K562 (cell line): ENCODE measurements at regions not wholly inside any gene's neighbourhood (a gene's known extent, or its start where the extent isn't known, plus 50 kb on each side); places are given as distances from the start of the nearest gene placed in this dataset.

Experiments
- ATAC-seq: fragments of 200-7000 bp; cut with Tn5 transposase; 3 replicates; pipeline ENCODE4 v1.9.1; 2020; ENCODE audit warnings: moderate library complexity
- BruUV-seq: library from RNA; stranded (reverse); fragments of 400-500 nt; replicated peaks from 2 replicates; lab custom pipeline; 2021; lab: Mats Ljungman, UMichigan
- CTCF ChIA-PET: fragments of 300-600 bp; formaldehyde crosslinking; extraction: SDS; loops from one replicate; lab custom pipeline; 2021; ENCODE audit warnings: low intra/inter-chr PET ratio; lab: Yijun Ruan, JAX
- POLR2A ChIA-PET: fragments of 300-600, 350-650 bp; sonication (Branson Sonifier 250); formaldehyde crosslinking; extraction: SDS; loops from one replicate; lab custom pipeline; 2021; ENCODE audit warnings: antibody characterized with exemption, inconsistent platforms; lab: Yijun Ruan, JAX
- DNase-seq, 4 experiments: peaks; one replicate each; pipeline versions ENCODE4 v3.0.0 to v3.0.0-alpha.2; 2011 to 2018; ENCODE audit warnings: low spot score in 3 of 4, mixed read lengths in 3 of 4; ENCODE audit errors: extremely low read depth in 1 of 4
- FAIRE-seq: peaks from 2 replicates; lab custom pipeline; 2011; peaks lifted over from hg19 to GRCh38; lab: Jason Lieb, UNC
- H2AFZ ChIP-seq: 2 replicates; pipeline ENCODE4 v1.6.0; 2011; ENCODE audit warnings: low read depth, low read length, control low read depth, inconsistent platforms
- H3K27ac ChIP-seq: fragments of 200-600 bp; 3 replicates; pipeline ENCODE4 v1.8.0; 2011; ENCODE audit warnings: low read depth, mild to moderate bottlenecking, control low read depth, inconsistent platforms, low read length, moderate library complexity, mixed read lengths; ENCODE audit errors: extremely low read depth
- H3K27me3 ChIP-seq, 2 experiments: fragments of 300-600 bp in 1 of 2; 2 replicates in 1 of 2; 3 replicates in 1 of 2; pipeline versions ENCODE4 v1.6.0 to v1.8.0; 2011; ENCODE audit warnings: inconsistent platforms in 2 of 2, low read length in 2 of 2, mild to moderate bottlenecking in 1 of 2, mixed read lengths in 1 of 2, moderate library complexity in 1 of 2; ENCODE audit not compliant: control insufficient read depth in 2 of 2, insufficient read depth in 2 of 2
- H3K36me3 ChIP-seq: fragments of 300-600 bp; 3 replicates; pipeline ENCODE4 v1.8.0; 2011; ENCODE audit warnings: mild to moderate bottlenecking, low read length, inconsistent platforms; ENCODE audit not compliant: control insufficient read depth, insufficient read depth
- H3K4me1 ChIP-seq, 2 experiments: fragments of 200-600 bp in 1 of 2; replicated peaks in 1 of 2; 2 replicates in 1 of 2; 3 replicates in 1 of 2; pipeline versions ENCODE4 v1.5.1 to v1.8.0; 2011; ENCODE audit warnings: inconsistent platforms in 2 of 2, low read length in 2 of 2, mild to moderate bottlenecking in 1 of 2, mixed read lengths in 1 of 2, moderate library complexity in 1 of 2; ENCODE audit not compliant: control insufficient read depth in 2 of 2, insufficient read depth in 2 of 2
- H3K4me2 ChIP-seq: 2 replicates; pipeline ENCODE4 v1.6.1; 2011; ENCODE audit warnings: low read length, control low read depth, inconsistent platforms, mixed read lengths; ENCODE audit not compliant: insufficient read depth
- H3K4me3 ChIP-seq: fragments of 200-600 bp; sonication (generic), shearing (Covaris generic); 2 replicates; pipeline ENCODE4 v1.5.1; 2016; ENCODE audit warnings: control low read depth, inconsistent platforms
- H3K79me2 ChIP-seq: fragments of 200-600 bp; 3 replicates; pipeline ENCODE4 v1.8.0; 2011; ENCODE audit warnings: low read length, inconsistent platforms; ENCODE audit not compliant: control insufficient read depth, insufficient read depth
- H3K9ac ChIP-seq, 2 experiments: 2 replicates each; pipeline versions ENCODE4 v1.6.0 to v1.6.1; 2011; ENCODE audit warnings: low read depth in 2 of 2, low read length in 2 of 2, control low read depth in 1 of 2, inconsistent platforms in 1 of 2, mild to moderate bottlenecking in 1 of 2, mixed read lengths in 1 of 2; ENCODE audit not compliant: insufficient read depth in 1 of 2
- H3K9me1 ChIP-seq: one replicate; pipeline ENCODE4 v1.6.0; 2011; ENCODE audit warnings: inconsistent platforms, mild to moderate bottlenecking, low read length, moderate library complexity; ENCODE audit not compliant: control insufficient read depth, insufficient read depth
- H3K9me3 ChIP-seq: replicated peaks from 2 replicates; pipeline ENCODE4 v1.5.1; 2011; ENCODE audit warnings: low read depth, low read length, inconsistent platforms; ENCODE audit not compliant: control insufficient read depth, insufficient read depth
- H4K20me1 ChIP-seq: replicated peaks from 2 replicates; pipeline ENCODE4 v1.6.1; 2011; ENCODE audit warnings: low read length, inconsistent platforms, mixed read lengths; ENCODE audit not compliant: control insufficient read depth, insufficient read depth
- CBFA2T2 ChIP-seq: fragments of 450-650 bp; conservative IDR thresholded peaks from 2 replicates; pipeline ENCODE4 v1.6.1; 2017; ENCODE audit warnings: mild to moderate bottlenecking
- CBFA2T3 ChIP-seq: fragments of 450-650 bp; IDR thresholded peaks from 2 replicates; pipeline ENCODE4 v1.6.1; 2017
- ETV6 ChIP-seq, 3 experiments: fragments of 150-350 bp in 1 of 3; sonication (generic) in 1 of 3; formaldehyde crosslinking in 1 of 3; IDR thresholded peaks; 2 replicates each; pipeline versions ENCODE4 v1.6.1 to v1.8.0; 2014 to 2022; ENCODE audit warnings: borderline replicate concordance in 2 of 3, low read depth in 2 of 3, antibody characterized with exemption in 1 of 3, low read length in 1 of 3, mild to moderate bottlenecking in 1 of 3, missing genetic modification reagents in 1 of 3
- FOXK2 ChIP-seq, 2 experiments: fragments of 450-650 bp; IDR thresholded peaks in 1 of 2; conservative IDR thresholded peaks in 1 of 2; 2 replicates each; pipeline ENCODE4 v1.6.1; 2016; ENCODE audit warnings: low read depth in 2 of 2, mild to moderate bottlenecking in 1 of 2
- HIVEP1 ChIP-seq: fragments of 250-450 bp; sonication (Bioruptor Pico); IDR thresholded peaks from 2 replicates; pipeline ENCODE4 v1.4.0; 2020; ENCODE audit warnings: mild to moderate bottlenecking
- LEF1 ChIP-seq: fragments of 450-650 bp; IDR thresholded peaks from 2 replicates; pipeline ENCODE4 v1.6.1; 2016; ENCODE audit warnings: mild to moderate bottlenecking
- MCM3 ChIP-seq: fragments of 450-650 bp; IDR thresholded peaks from 2 replicates; pipeline ENCODE4 v1.6.1; 2016
- NUFIP1 ChIP-seq: fragments of 450-650 bp; IDR thresholded peaks from 2 replicates; pipeline ENCODE4 v1.6.1; 2018; ENCODE audit not compliant: partially characterized antibody
- RAD21 ChIP-seq, 2 experiments: fragments of 250-450 bp in 1 of 2; fragments of 450-650 bp in 1 of 2; sonication (Bioruptor Pico) in 1 of 2; formaldehyde crosslinking in 1 of 2; IDR thresholded peaks in 1 of 2; conservative IDR thresholded peaks in 1 of 2; 2 replicates each; pipeline versions ENCODE4 v1.4.0 to v1.8.0; 2020 to 2022; ENCODE audit warnings: mild to moderate bottlenecking in 2 of 2, moderate library complexity in 1 of 2
- SIN3B ChIP-seq: fragments of 450-650 bp; IDR thresholded peaks from 2 replicates; pipeline ENCODE4 v1.6.1; 2017; ENCODE audit warnings: low read depth, mild to moderate bottlenecking, moderate library complexity
- SP1 ChIP-seq: sonication (generic); formaldehyde crosslinking; IDR thresholded peaks from 2 replicates; pipeline ENCODE4 v1.8.1; 2022; ENCODE audit warnings: mild to moderate bottlenecking, missing genetic modification reagents
- TBP ChIP-seq: optimal IDR thresholded peaks from 2 replicates; pipeline ENCODE3; 2011; ENCODE audit warnings: low read depth, low read length, improper control_type of control experiment
- TEAD4 ChIP-seq, 2 experiments: sonication (generic) in 1 of 2; formaldehyde crosslinking in 1 of 2; IDR thresholded peaks; 2 replicates each; pipeline versions ENCODE4 v1.6.1 to v1.8.0; 2012 to 2022; ENCODE audit warnings: borderline replicate concordance in 1 of 2, inconsistent platforms in 1 of 2, low read length in 1 of 2, mild to moderate bottlenecking in 1 of 2, missing genetic modification reagents in 1 of 2
- USF2 ChIP-seq: sonication (generic); formaldehyde crosslinking; IDR thresholded peaks from 2 replicates; pipeline ENCODE4 v1.5.0; 2020; ENCODE audit warnings: missing genetic modification reagents
- YBX1 ChIP-seq: fragments of 450-650 bp; IDR thresholded peaks from 2 replicates; pipeline ENCODE4 v1.7.1; 2016; ENCODE audit warnings: mild to moderate bottlenecking
- ZC3H4 ChIP-seq: sonication (generic); formaldehyde crosslinking; IDR thresholded peaks from 2 replicates; pipeline ENCODE4 v1.9.0; 2021; ENCODE audit warnings: missing genetic modification reagents, borderline replicate concordance
- ZFP36 ChIP-seq: fragments of 150-350 bp; IDR thresholded peaks from 2 replicates; pipeline ENCODE4 v1.6.1; 2018; ENCODE audit warnings: low read length, low read depth; ENCODE audit not compliant: partially characterized antibody
- ZNF668 ChIP-seq: fragments of 250-450 bp; sonication (Bioruptor Pico); IDR thresholded peaks from 2 replicates; pipeline ENCODE4 v1.8.0; 2022; ENCODE audit warnings: mild to moderate bottlenecking, inconsistent platforms
- WGBS: fragments of 100-300 bp; shearing (Covaris generic); methylation state at CpG from one replicate; pipeline ENCODE4 v1.1.6; 2016; ENCODE audit warnings: low coverage, mixed read lengths; ENCODE audit not compliant: insufficient coverage; ENCODE audit errors: missing lambda C conversion rate; 5-methylcytosine and 5-hydroxymethylcytosine counted together
- in situ Hi-C: fragments of 300-500 bp; cut with MboI; formaldehyde crosslinking; loops from 4 replicates; pipeline ENCODE4 v1.15.0; 2018; ENCODE audit warnings: inconsistent platforms, mixed read lengths
- intact Hi-C: fragments of 100-400 bp; cut with micrococcal nuclease; formaldehyde crosslinking; loops from 2 replicates; pipeline ENCODE4 v1.14.2; 2022
- TF ChIP-seq, protein P1 (sequence below): IDR thresholded peaks from 2 replicates; pipeline ENCODE4 v1.6.1; 2014; ENCODE audit warnings: antibody characterized with exemption
- TF ChIP-seq, protein P2 (sequence below): sonication (generic); formaldehyde crosslinking; IDR thresholded peaks from 2 replicates; pipeline ENCODE4 v1.8.1; 2023; ENCODE audit warnings: mild to moderate bottlenecking, missing genetic modification reagents

GRCh38 chr6:167710363-167710920 lies 116.3 kb upstream of the AFDN start:
- 8% methylated on average over 13 of the region's 13 CpGs for WGBS
- no peak for ATAC-seq
- TF ChIP-seq, protein P1, sequence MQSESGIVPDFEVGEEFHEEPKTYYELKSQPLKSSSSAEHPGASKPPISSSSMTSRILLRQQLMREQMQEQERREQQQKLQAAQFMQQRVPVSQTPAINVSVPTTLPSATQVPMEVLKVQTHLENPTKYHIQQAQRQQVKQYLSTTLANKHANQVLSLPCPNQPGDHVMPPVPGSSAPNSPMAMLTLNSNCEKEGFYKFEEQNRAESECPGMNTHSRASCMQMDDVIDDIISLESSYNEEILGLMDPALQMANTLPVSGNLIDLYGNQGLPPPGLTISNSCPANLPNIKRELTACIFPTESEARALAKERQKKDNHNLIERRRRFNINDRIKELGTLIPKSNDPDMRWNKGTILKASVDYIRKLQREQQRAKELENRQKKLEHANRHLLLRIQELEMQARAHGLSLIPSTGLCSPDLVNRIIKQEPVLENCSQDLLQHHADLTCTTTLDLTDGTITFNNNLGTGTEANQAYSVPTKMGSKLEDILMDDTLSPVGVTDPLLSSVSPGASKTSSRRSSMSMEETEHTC: no peak
- TF ChIP-seq ZC3H4 (CRISPR knock-in tag): no peak
- TF ChIP-seq RAD21 (CRISPR knock-in tag; conservative IDR thresholded peaks at IDR 0.05 in 1 of 2, IDR thresholded peaks at IDR 0.05 in 1 of 2): no peak
- no peak for TF ChIP-seq NUFIP1
- no peak for TF ChIP-seq SP1 (CRISPR knock-in tag)
- TF ChIP-seq, protein P2, sequence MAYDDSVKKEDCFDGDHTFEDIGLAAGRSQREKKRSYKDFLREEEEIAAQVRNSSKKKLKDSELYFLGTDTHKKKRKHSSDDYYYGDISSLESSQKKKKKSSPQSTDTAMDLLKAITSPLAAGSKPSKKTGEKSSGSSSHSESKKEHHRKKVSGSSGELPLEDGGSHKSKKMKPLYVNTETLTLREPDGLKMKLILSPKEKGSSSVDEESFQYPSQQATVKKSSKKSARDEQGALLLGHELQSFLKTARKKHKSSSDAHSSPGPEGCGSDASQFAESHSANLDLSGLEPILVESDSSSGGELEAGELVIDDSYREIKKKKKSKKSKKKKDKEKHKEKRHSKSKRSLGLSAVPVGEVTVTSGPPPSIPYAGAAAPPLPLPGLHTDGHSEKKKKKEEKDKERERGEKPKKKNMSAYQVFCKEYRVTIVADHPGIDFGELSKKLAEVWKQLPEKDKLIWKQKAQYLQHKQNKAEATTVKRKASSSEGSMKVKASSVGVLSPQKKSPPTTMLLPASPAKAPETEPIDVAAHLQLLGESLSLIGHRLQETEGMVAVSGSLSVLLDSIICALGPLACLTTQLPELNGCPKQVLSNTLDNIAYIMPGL: no peak
- TF ChIP-seq LEF1: no peak
- TF ChIP-seq ZNF668: no peak
- TF ChIP-seq TBP: no peak
- TF ChIP-seq ETV6 (IDR thresholded peaks at IDR 0.05; ENCODE audit: borderline replicate concordance in 1 of 2, low read depth in 2 of 2, low read length in 1 of 2): no peak
- no peak for TF ChIP-seq ETV6 (CRISPR knock-in tag; IDR thresholded peaks at IDR 0.05; ENCODE audit: borderline replicate concordance)
- TF ChIP-seq CBFA2T2: 0 out of 2 replicates have a peak, but pooled peaks have one; percentile 9
- TF ChIP-seq YBX1: no peak
- TF ChIP-seq HIVEP1 (CRISPR knock-in tag): no peak
- no peak for TF ChIP-seq MCM3
- no peak for TF ChIP-seq ZFP36
- TF ChIP-seq SIN3B: no peak
- peak; percentile 36; the same call in 1 of the 2 replicates for TF ChIP-seq CBFA2T3
- TF ChIP-seq FOXK2 (conservative IDR thresholded peaks at IDR 0.05 in 1 of 2, IDR thresholded peaks at IDR 0.05 in 1 of 2; ENCODE audit: low read depth in 2 of 2): no peak
- 0 out of 2 replicates have a peak, but pooled peaks have one; percentile 12 for TF ChIP-seq TEAD4 (IDR thresholded peaks at IDR 0.05; ENCODE audit: low read length)
- no peak for TF ChIP-seq TEAD4 (CRISPR knock-in tag; IDR thresholded peaks at IDR 0.05; ENCODE audit: borderline replicate concordance)
- no peak for TF ChIP-seq USF2

More at GRCh38 chr6:167710363-167710920, 116.3 kb upstream of the AFDN start:
- H3K27me3 ChIP-seq: peaks cover 69 to 84% of the 10 kb centered on the region in 2 experiments
- no peaks in the 10 kb centered on the region for H3K36me3 ChIP-seq
- no peak overlapping the region for H3K9ac ChIP-seq
- no peaks in the 10 kb centered on the region for H3K9me1 ChIP-seq
- DNase-seq: no peak
- no TSS peak for BruUV-seq
- intact Hi-C loops: no loop called here
- in situ Hi-C loops: no loop called here
- no peak overlapping the region for H2AFZ ChIP-seq
- no peak for FAIRE-seq
- ChIA-PET CTCF (no interaction called here), POLR2A (interaction anchor here (0.9 kb wide), 1 partner anchor 26 kb away, joined by 3 read pairs; no protein-coding TSS in a partner anchor)
- no peak overlapping the region for H3K4me3 ChIP-seq
- no peaks in the 10 kb centered on the region for H3K79me2 ChIP-seq
- no peak overlapping the region for H3K27ac ChIP-seq
- H4K20me1 ChIP-seq: peaks cover 12% of the 10 kb centered on the region
- no peaks in the 10 kb centered on the region for H3K9me3 ChIP-seq
- H3K4me1 ChIP-seq: peaks cover 0 to 9% of the 10 kb centered on the region in 2 experiments; a peak in 2 of 5 replicates
- H3K4me2 ChIP-seq: no peak overlapping the region
